Suprapubic skin (tissue), 3 donors: ENCODE measurements at regions not wholly inside any gene's neighbourhood (a gene's known extent, or its start where the extent isn't known, plus 50 kb on each side); places are given as distances from the start of the nearest gene placed in this dataset.

Source experiments
- POLR2AphosphoS5 ChIP-seq, 3 donors: sonication (generic); formaldehyde crosslinking; IDR thresholded peaks; one replicate each; pipeline ENCODE4 v1.6.1; 2017; ENCODE audit warnings: antibody characterized with exemption in 3 of 3
- TF ChIP-seq, protein P1 (sequence below), 2 donors: fragments of 200-600 bp in 1 of 2; fragments of 450-650 bp in 1 of 2; sonication (generic) in 1 of 2; IDR thresholded peaks; one replicate each; pipeline ENCODE4 v1.5.1; 2016 to 2019; ENCODE audit warnings: antibody characterized with exemption in 2 of 2, mild to moderate bottlenecking in 1 of 2, moderate library complexity in 1 of 2

DNA sequence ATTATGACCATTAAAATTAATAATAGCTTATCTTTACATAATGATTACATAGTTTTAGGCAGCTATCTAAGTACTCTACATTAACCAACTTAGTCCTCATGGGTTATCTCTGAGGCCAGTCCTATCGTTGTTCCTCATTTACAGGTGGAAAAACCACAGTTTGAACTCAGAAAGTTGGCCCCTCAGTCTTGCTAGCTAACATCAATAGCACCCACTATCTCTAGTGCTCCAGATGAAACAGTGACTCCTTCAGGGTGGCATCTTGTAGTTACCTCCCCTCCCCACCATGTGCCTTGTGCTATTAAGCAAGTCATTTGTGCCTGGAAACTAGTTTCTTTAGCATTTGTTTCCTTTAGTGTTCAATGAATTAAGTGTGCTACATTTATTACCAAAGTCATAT, 1086.7 kb downstream of the EFNB2 start:
- TF ChIP-seq, protein P1, sequence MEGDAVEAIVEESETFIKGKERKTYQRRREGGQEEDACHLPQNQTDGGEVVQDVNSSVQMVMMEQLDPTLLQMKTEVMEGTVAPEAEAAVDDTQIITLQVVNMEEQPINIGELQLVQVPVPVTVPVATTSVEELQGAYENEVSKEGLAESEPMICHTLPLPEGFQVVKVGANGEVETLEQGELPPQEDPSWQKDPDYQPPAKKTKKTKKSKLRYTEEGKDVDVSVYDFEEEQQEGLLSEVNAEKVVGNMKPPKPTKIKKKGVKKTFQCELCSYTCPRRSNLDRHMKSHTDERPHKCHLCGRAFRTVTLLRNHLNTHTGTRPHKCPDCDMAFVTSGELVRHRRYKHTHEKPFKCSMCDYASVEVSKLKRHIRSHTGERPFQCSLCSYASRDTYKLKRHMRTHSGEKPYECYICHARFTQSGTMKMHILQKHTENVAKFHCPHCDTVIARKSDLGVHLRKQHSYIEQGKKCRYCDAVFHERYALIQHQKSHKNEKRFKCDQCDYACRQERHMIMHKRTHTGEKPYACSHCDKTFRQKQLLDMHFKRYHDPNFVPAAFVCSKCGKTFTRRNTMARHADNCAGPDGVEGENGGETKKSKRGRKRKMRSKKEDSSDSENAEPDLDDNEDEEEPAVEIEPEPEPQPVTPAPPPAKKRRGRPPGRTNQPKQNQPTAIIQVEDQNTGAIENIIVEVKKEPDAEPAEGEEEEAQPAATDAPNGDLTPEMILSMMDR (IDR thresholded peaks at IDR 0.05) = no peak
- TF ChIP-seq POLR2AphosphoS5 (IDR thresholded peaks at IDR 0.05) = no peak
